Ishikawa (cell line): ENCODE measurements at regions not wholly inside any gene's neighbourhood (a gene's known extent, or its start where the extent isn't known, plus 50 kb on each side); places are given as distances from the start of the nearest gene placed in this dataset.

Experiments used
- CREB1 ChIP-seq: IDR thresholded peaks from 2 replicates; pipeline ENCODE4 v1.6.1; 2012; ENCODE audit warnings: low read depth
- EP300 ChIP-seq: IDR thresholded peaks from 2 replicates; pipeline ENCODE4 v1.6.1; 2012; ENCODE audit warnings: borderline replicate concordance
- FOXM1 ChIP-seq: IDR thresholded peaks from 2 replicates; pipeline ENCODE4 v1.6.1; 2012; ENCODE audit warnings: low read depth, borderline replicate concordance
- MAX ChIP-seq: IDR thresholded peaks from 2 replicates; pipeline ENCODE4 v1.6.1; 2012
- REST ChIP-seq: IDR thresholded peaks from 2 replicates; pipeline ENCODE4 v1.6.1; 2012; ENCODE audit warnings: low read depth, mild to moderate bottlenecking
- TAF1 ChIP-seq: IDR thresholded peaks from 2 replicates; pipeline ENCODE4 v1.6.1; 2012; ENCODE audit warnings: low read depth, mild to moderate bottlenecking

DNA sequence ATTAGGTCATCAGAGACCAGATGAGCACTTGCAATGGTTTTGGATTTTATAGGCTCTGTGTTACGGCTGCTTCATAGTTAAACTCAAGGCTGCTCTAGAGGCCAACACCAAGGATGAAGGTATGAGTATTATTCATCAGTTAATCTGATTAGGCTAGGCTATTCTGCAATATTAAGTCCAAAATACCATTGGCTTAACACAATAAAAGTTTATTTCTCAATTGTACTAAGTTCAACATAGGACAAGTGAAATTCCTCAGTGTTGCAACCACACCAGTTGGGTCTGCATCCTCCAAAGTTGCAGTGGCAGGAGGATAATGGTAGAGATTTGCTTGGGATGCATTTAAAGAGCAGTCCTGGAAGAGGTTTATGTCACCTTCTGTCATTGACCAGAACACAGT, 538.3 kb upstream of the CDH2 start:
- no peak for TF ChIP-seq MAX
- no peak for TF ChIP-seq FOXM1
- no peak for TF ChIP-seq REST
- TF ChIP-seq TAF1: no peak
- no peak for TF ChIP-seq EP300
- no peak for TF ChIP-seq CREB1
